ENCODE measurements at regions not wholly inside any gene's neighbourhood (a gene's known extent, or its start where the extent isn't known, plus 50 kb on each side); places are given as distances from the start of the nearest gene placed in this dataset.

DNA sequence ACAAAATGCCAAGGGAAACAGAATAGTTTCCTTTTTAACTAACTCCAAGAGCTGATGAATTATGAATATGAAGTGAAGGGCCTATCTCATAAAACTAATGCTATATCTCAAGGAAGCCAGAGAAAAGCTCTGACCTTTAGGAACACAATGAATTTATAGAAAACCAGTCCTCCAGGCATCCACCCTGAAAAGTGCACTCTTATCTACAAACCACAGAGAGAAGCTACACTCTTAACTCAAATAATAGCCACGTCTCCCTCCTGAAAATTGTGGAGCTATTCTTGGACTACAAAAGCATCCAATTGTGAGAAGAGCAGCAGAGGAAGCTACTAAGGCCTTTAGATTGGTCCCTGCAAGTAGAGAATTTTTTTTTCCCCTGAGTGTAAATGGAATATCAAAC, 253.9 kb downstream of the IL15 start:
- TF ChIP-seq, protein P1, sequence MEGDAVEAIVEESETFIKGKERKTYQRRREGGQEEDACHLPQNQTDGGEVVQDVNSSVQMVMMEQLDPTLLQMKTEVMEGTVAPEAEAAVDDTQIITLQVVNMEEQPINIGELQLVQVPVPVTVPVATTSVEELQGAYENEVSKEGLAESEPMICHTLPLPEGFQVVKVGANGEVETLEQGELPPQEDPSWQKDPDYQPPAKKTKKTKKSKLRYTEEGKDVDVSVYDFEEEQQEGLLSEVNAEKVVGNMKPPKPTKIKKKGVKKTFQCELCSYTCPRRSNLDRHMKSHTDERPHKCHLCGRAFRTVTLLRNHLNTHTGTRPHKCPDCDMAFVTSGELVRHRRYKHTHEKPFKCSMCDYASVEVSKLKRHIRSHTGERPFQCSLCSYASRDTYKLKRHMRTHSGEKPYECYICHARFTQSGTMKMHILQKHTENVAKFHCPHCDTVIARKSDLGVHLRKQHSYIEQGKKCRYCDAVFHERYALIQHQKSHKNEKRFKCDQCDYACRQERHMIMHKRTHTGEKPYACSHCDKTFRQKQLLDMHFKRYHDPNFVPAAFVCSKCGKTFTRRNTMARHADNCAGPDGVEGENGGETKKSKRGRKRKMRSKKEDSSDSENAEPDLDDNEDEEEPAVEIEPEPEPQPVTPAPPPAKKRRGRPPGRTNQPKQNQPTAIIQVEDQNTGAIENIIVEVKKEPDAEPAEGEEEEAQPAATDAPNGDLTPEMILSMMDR (IDR thresholded peaks at IDR 0.05), result no peak
- TF ChIP-seq ZFX (IDR thresholded peaks at IDR 0.05; ENCODE audit: borderline replicate concordance), result no peak

Data from 22Rv1 (cell line).